ENCODE measurements at regions not wholly inside any gene's neighbourhood (a gene's known extent, or its start where the extent isn't known, plus 50 kb on each side); places are given as distances from the start of the nearest gene placed in this dataset.

DNA sequence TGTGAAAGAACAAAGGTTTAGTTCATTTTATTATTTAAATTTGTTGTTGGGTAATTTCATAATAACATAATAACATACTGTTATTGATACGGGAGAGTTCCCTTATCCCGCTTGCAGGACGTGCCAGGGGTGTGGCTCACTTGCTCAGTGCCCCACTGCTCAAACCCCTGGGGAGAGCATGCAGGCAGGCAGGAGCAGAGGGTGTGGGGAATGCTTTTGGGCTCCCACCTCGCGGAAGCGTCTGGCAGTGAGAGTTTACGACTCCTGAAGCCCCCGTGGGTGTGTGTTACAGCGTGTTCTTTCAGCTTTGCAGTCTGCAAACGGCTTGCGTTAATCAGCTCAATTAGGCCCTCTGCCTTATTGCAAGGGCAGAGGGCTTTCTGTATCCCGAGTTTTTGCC, 675.9 kb downstream of the SEMA5A start:
- Histone ChIP-seq H3K27ac (ENCODE audit: low read length) (no peak overlapping the region), H3K9me3 (ENCODE audit: control insufficient read depth, insufficient read depth, low read length) (no peaks in the 10 kb centered on the region), H3K36me3 (ENCODE audit: control insufficient read depth, insufficient read depth, low read length) (no peaks in the 10 kb centered on the region), H3K27me3 (ENCODE audit: control insufficient read depth, insufficient read depth, low read length) (no peaks in the 10 kb centered on the region), H3K4me3 (ENCODE audit: low read length) (no peak overlapping the region), H3K4me1 (ENCODE audit: control insufficient read depth, insufficient read depth, low read length) (peaks cover 2% of the 10 kb centered on the region; the same call in 1 of the 2 replicates)
- WGBS (ENCODE audit: insufficient coverage, insufficient read length), result no CpG with 5 or more reads among the region's 12 CpGs
- DNase-seq (ENCODE audit: low read depth, low spot score), result no peak

DNA sequence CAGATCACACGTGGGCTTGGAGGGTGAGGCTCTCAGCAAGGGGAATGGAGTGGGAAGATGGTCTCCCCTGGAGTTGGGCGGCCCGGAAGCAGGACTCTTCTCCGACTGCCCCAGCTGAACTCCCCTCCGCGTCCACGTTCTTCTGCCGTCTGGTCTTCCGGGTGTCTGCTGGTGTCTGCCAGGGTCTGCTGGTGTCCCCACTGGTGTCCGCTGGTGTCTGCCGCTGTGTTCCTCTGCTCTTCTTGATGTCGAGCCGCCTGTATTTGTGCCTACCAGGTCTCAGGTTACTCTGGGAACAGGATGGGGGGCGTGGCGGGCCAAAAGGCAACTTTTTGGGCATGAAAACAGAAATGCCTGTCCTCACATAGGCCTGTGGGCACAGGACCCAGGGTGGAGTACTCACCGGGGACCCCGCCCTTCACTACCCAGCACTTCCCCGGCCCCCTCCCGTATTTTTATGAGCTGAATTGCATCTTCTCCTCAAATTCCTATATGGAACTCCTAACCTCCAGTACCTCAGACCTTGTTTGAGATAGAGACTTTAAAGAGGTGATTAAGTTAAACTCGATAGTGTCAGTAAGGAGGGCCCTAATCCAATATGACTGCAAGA, 675.4 kb downstream of the SEMA5A start:
- Histone ChIP-seq H3K9me3 (ENCODE audit: control insufficient read depth, insufficient read depth, low read length) (no peaks in the 10 kb centered on the region), H3K4me1 (ENCODE audit: control insufficient read depth, insufficient read depth, low read length) (peaks cover 2% of the 10 kb centered on the region; the same call in 1 of the 2 replicates), H3K4me3 (ENCODE audit: low read length) (no peak overlapping the region), H3K27ac (ENCODE audit: low read length) (no peak overlapping the region), H3K27me3 (ENCODE audit: control insufficient read depth, insufficient read depth, low read length) (no peaks in the 10 kb centered on the region), H3K36me3 (ENCODE audit: control insufficient read depth, insufficient read depth, low read length) (no peaks in the 10 kb centered on the region)
- no CpG with 5 or more reads among the region's 20 CpGs for WGBS (ENCODE audit: insufficient coverage, insufficient read length)
- no peak for DNase-seq (ENCODE audit: low read depth, low spot score)

DNA sequence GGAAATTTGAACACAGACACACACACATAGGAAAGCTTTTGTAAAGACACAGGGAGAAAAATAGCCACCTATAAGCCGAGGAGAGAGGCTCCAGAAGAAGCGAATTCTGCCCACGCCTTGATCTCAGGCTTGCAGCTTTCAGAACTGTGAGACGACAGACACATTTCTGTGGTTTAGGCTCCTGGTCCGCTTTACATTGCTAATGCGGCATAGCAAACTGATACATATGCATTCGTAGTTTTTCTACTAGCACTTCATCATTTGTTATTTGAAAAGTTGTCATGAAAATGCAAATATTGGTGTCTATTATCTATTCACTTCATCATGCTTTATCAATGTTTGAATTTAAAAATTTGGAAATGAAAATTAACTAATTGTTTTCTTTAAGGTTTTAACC, 674.9 kb downstream of the SEMA5A start:
- DNase-seq (ENCODE audit: low read depth, low spot score), result no peak
- H3K36me3 ChIP-seq (ENCODE audit: control insufficient read depth, insufficient read depth, low read length), result no peaks in the 10 kb centered on the region
- H3K4me3 ChIP-seq (ENCODE audit: low read length), result no peak overlapping the region
- H3K27ac ChIP-seq (ENCODE audit: low read length), result no peak overlapping the region
- H3K27me3 ChIP-seq (ENCODE audit: control insufficient read depth, insufficient read depth, low read length), result no peaks in the 10 kb centered on the region
- peaks cover 4% of the 10 kb centered on the region; the same call in 1 of the 2 replicates for H3K4me1 ChIP-seq (ENCODE audit: control insufficient read depth, insufficient read depth, low read length)
- no CpG with 5 or more reads among the region's 7 CpGs for WGBS (ENCODE audit: insufficient coverage, insufficient read length)
- no peaks in the 10 kb centered on the region for H3K9me3 ChIP-seq (ENCODE audit: control insufficient read depth, insufficient read depth, low read length)

DNA sequence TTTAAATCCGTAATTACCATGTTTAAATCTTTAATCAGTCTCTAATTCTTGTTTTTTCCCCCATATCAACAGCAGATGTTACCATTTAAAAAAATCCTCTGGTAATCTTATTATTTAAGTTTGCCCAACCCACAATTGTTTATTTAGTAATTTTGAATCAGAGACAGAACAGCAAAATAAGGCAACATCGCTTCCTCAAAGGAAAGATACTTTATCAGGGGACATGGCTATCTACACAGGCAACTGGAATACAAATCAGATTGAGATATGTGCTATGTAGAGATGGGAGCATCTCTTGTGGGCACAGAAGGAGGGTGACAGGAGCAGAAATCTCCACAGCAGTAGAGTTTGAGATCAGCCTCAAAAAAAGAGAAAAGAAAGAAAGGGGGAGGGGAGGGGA, 674.4 kb downstream of the SEMA5A start:
- DNase-seq (ENCODE audit: low read depth, low spot score), result no peak
- Histone ChIP-seq H3K27me3 (ENCODE audit: control insufficient read depth, insufficient read depth, low read length) (no peaks in the 10 kb centered on the region), H3K9me3 (ENCODE audit: control insufficient read depth, insufficient read depth, low read length) (no peaks in the 10 kb centered on the region), H3K4me1 (ENCODE audit: control insufficient read depth, insufficient read depth, low read length) (peaks cover 4% of the 10 kb centered on the region; the same call in 1 of the 2 replicates), H3K27ac (ENCODE audit: low read length) (no peak overlapping the region), H3K4me3 (ENCODE audit: low read length) (no peak overlapping the region), H3K36me3 (ENCODE audit: control insufficient read depth, insufficient read depth, low read length) (no peaks in the 10 kb centered on the region)
- WGBS (ENCODE audit: insufficient coverage, insufficient read length), result 100% methylated on average over 1 of the region's 2 CpGs

DNA sequence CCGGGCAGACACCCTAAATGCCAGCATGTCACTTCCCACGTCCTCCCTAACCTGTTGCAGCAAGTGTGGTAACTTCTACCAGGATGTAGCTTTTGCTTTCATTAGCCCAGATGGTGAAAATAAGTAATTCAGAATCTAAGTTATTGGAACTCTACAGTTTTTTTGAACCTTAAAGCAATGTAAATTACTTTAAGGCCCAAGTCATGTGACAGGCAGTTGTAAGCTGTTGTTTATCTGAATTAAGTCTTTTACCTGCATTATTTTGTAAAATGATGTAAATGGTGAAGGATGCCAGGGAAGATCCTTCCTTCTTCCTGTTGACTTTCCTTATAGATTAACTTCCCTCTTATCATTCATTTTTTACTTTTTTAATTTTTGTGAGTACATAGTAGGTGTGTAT, 670.2 kb downstream of the SEMA5A start:
- Histone ChIP-seq H3K9me3 (ENCODE audit: control insufficient read depth, insufficient read depth, low read length) (no peaks in the 10 kb centered on the region), H3K27ac (ENCODE audit: low read length) (no peak overlapping the region), H3K4me1 (ENCODE audit: control insufficient read depth, insufficient read depth, low read length) (peaks cover 4% of the 10 kb centered on the region; the same call in 1 of the 2 replicates), H3K4me3 (ENCODE audit: low read length) (no peak overlapping the region), H3K27me3 (ENCODE audit: control insufficient read depth, insufficient read depth, low read length) (no peaks in the 10 kb centered on the region), H3K36me3 (ENCODE audit: control insufficient read depth, insufficient read depth, low read length) (no peaks in the 10 kb centered on the region)
- no CpG with 5 or more reads among the region's 2 CpGs for WGBS (ENCODE audit: insufficient coverage, insufficient read length)
- no peak for DNase-seq (ENCODE audit: low read depth, low spot score)

DNA sequence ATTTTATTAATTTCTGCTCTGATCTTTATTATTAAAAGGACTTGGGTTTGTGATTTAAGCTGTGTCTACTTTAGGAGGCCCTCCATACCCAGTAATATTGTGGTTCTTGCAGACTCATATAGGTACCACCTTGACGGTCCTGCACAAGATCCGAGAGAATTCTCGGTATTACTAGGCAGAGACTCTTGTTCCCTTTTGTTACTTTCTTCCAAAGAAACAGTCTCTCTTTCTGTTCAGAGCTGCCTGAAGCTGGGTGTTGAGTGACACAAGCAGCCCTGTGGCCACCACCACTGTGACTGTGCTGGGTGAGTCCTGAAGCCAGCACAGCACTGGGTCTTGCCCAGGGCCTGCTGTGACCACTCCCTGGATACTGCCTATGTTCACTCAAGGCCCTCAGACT, 666.6 kb downstream of the SEMA5A start:
- H3K36me3 ChIP-seq (ENCODE audit: control insufficient read depth, insufficient read depth, low read length), result no peaks in the 10 kb centered on the region
- no peak overlapping the region for H3K27ac ChIP-seq (ENCODE audit: low read length)
- peaks cover 2% of the 10 kb centered on the region; the same call in 1 of the 2 replicates for H3K4me1 ChIP-seq (ENCODE audit: control insufficient read depth, insufficient read depth, low read length)
- no peak for DNase-seq (ENCODE audit: low read depth, low spot score)
- H3K9me3 ChIP-seq (ENCODE audit: control insufficient read depth, insufficient read depth, low read length), result no peaks in the 10 kb centered on the region
- H3K27me3 ChIP-seq (ENCODE audit: control insufficient read depth, insufficient read depth, low read length), result no peaks in the 10 kb centered on the region
- no CpG with 5 or more reads among the region's 3 CpGs for WGBS (ENCODE audit: insufficient coverage, insufficient read length)
- no peak overlapping the region for H3K4me3 ChIP-seq (ENCODE audit: low read length)

DNA sequence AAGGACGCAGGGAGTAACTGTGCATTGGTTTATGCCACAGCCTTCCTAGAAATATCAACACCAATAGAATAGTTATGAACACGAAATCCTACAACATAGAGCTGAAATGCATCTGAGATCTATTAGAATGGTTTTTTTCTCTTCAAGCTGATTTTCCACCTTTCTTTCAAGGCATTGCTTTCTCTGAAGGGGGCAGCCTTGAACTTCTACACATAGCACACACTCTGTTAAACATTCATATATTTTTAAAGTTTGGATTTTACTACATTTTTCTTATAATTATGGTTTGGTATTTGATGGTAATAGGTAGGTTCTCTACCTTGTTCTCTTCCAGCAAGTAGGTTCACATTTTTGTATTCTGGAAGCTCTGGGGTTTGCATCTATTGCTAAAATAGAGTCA, 661.8 kb downstream of the SEMA5A start:
- DNase-seq (ENCODE audit: low read depth, low spot score), result no peak
- no CpG with 5 or more reads among the region's 2 CpGs for WGBS (ENCODE audit: insufficient coverage, insufficient read length)
- no peak overlapping the region for H3K27ac ChIP-seq (ENCODE audit: low read length)
- no peaks in the 10 kb centered on the region for H3K36me3 ChIP-seq (ENCODE audit: control insufficient read depth, insufficient read depth, low read length)
- H3K9me3 ChIP-seq (ENCODE audit: control insufficient read depth, insufficient read depth, low read length), result no peaks in the 10 kb centered on the region
- no peaks in the 10 kb centered on the region for H3K27me3 ChIP-seq (ENCODE audit: control insufficient read depth, insufficient read depth, low read length)
- H3K4me1 ChIP-seq (ENCODE audit: control insufficient read depth, insufficient read depth, low read length), result no peaks in the 10 kb centered on the region
- no peak overlapping the region for H3K4me3 ChIP-seq (ENCODE audit: low read length)

DNA sequence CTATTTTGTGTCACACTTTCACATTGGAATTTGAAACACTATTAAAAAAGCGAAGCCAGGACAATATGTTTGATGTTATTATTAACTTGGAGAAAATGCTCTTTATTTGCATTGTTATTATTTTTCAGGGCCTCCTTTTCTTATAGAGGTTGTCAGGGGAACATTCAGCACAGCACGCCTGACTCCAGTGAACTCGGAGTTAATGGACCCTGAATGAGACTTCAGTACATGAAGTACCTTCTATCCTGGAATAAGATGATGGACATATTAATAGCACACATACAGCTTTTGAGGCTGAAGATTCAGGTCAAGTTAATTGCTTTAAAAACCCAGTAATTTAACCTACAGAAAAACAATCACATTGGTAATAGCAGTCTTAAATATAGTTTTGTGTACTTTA, 652.9 kb downstream of the SEMA5A start:
- no CpG with 5 or more reads among the region's 3 CpGs for WGBS (ENCODE audit: insufficient coverage, insufficient read length)
- DNase-seq (ENCODE audit: low read depth, low spot score), result no peak

DNA sequence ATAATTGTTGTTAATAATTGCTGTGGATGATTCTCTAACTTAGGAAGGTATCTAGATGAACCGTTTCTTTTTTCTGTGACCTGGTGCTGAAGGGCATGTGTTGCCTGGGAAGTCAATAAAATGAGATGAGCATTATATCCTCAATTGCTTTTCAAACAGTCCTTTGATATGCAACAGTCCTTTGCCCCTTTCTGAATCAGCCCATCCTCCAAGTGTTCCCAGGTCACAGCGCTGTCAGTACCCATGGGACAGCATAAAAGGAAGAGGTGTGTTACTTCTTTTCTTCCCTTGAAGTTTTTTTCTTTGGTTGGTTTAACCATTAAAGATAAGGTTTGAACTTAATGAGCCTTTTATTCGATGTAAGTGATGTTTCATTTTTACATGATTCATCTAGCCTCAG, 651.8 kb downstream of the SEMA5A start:
- DNase-seq (ENCODE audit: low read depth, low spot score), result no peak
- no CpG with 5 or more reads among the region's 3 CpGs for WGBS (ENCODE audit: insufficient coverage, insufficient read length)
- H3K27ac ChIP-seq (ENCODE audit: low read length), result no peak overlapping the region
- no peak overlapping the region for H3K4me3 ChIP-seq (ENCODE audit: low read length)
- H3K9me3 ChIP-seq (ENCODE audit: control insufficient read depth, insufficient read depth, low read length), result no peaks in the 10 kb centered on the region
- no peaks in the 10 kb centered on the region for H3K27me3 ChIP-seq (ENCODE audit: control insufficient read depth, insufficient read depth, low read length)
- no peaks in the 10 kb centered on the region for H3K36me3 ChIP-seq (ENCODE audit: control insufficient read depth, insufficient read depth, low read length)
- H3K4me1 ChIP-seq (ENCODE audit: control insufficient read depth, insufficient read depth, low read length), result no peaks in the 10 kb centered on the region

More for the DNA sequence above, 652.9 kb downstream of the SEMA5A start:
- Histone ChIP-seq H3K4me1 (ENCODE audit: control insufficient read depth, insufficient read depth, low read length) (no peaks in the 10 kb centered on the region), H3K9me3 (ENCODE audit: control insufficient read depth, insufficient read depth, low read length) (no peaks in the 10 kb centered on the region), H3K27me3 (ENCODE audit: control insufficient read depth, insufficient read depth, low read length) (no peaks in the 10 kb centered on the region), H3K4me3 (ENCODE audit: low read length) (no peak overlapping the region), H3K27ac (ENCODE audit: low read length) (no peak overlapping the region), H3K36me3 (ENCODE audit: control insufficient read depth, insufficient read depth, low read length) (no peaks in the 10 kb centered on the region)

DNA sequence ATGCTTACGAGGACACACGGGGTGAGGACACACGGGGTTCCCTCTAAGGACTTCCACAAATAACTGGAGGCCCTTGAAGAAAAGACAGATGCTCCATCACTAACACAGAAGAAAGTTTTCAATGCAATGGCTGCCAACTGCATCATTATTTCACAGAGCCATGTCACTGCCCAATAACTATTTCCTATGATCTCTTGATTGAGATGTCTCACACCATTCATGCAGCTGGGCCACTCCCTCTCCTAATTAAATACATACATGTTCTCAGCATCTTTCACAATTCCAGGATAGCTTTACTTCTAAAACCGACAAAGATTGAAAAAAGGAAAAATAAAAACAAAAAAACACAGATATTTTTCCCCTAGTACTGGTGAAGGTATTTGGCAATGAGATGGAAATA, 650.8 kb downstream of the SEMA5A start:
- DNase-seq (ENCODE audit: low read depth, low spot score), result no peak
- Histone ChIP-seq H3K36me3 (ENCODE audit: control insufficient read depth, insufficient read depth, low read length) (no peaks in the 10 kb centered on the region), H3K4me1 (ENCODE audit: control insufficient read depth, insufficient read depth, low read length) (no peaks in the 10 kb centered on the region), H3K9me3 (ENCODE audit: control insufficient read depth, insufficient read depth, low read length) (no peaks in the 10 kb centered on the region), H3K27me3 (ENCODE audit: control insufficient read depth, insufficient read depth, low read length) (no peaks in the 10 kb centered on the region), H3K4me3 (ENCODE audit: low read length) (no peak overlapping the region), H3K27ac (ENCODE audit: low read length) (no peak overlapping the region)
- WGBS (ENCODE audit: insufficient coverage, insufficient read length), result no CpG with 5 or more reads among the region's 4 CpGs

DNA sequence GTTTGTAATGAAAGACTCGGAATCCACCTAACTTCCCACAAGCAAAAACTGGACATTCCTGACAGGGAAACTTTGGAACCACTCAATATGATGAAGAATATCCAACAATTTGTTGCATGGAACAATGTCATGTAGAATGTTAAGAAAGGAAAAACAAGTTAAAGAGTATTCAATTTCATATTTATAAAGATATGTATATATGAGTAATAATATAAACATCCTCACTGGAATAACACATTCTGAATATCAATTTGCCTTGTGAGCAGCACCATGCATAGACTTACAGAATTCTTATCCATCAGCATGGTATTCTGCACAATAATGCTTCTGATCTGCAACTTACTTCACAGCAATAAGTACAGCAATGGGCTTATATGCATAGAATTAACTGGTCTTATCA, 650.3 kb downstream of the SEMA5A start:
- no peaks in the 10 kb centered on the region for H3K4me1 ChIP-seq (ENCODE audit: control insufficient read depth, insufficient read depth, low read length)
- H3K9me3 ChIP-seq (ENCODE audit: control insufficient read depth, insufficient read depth, low read length), result no peaks in the 10 kb centered on the region
- DNase-seq (ENCODE audit: low read depth, low spot score), result no peak
- H3K4me3 ChIP-seq (ENCODE audit: low read length), result no peak overlapping the region
- no peaks in the 10 kb centered on the region for H3K36me3 ChIP-seq (ENCODE audit: control insufficient read depth, insufficient read depth, low read length)
- H3K27ac ChIP-seq (ENCODE audit: low read length), result no peak overlapping the region
- WGBS (ENCODE audit: insufficient coverage, insufficient read length), result no CpG with 5 or more reads among the region's 1 CpG
- no peaks in the 10 kb centered on the region for H3K27me3 ChIP-seq (ENCODE audit: control insufficient read depth, insufficient read depth, low read length)

All from iPS DF 6.9 (cell line).